PC-3 (cell line): ENCODE measurements at regions not wholly inside any gene's neighbourhood (a gene's known extent, or its start where the extent isn't known, plus 50 kb on each side); places are given as distances from the start of the nearest gene placed in this dataset.
"Not testable (repeated sequence)": the region's sequence is repeated elsewhere in the genome, so short reads cannot be mapped to it uniquely, and the experiment has no call there.

Experiments
- EZH2 ChIP-seq: fragments of 300-600 bp; sonication (generic); IDR thresholded peaks from one replicate; pipeline ENCODE4 v1.6.1; 2017; ENCODE audit warnings: antibody characterized with exemption, mild to moderate bottlenecking, low read length; ENCODE audit not compliant: unreplicated experiment
- EZH2phosphoT487 ChIP-seq: fragments of 300-600 bp; sonication (generic); IDR thresholded peaks from 2 replicates; pipeline ENCODE4 v1.6.1; 2018; ENCODE audit warnings: mild to moderate bottlenecking, antibody characterized with exemption, low read length, borderline replicate concordance
- TF ChIP-seq, protein P1 (sequence below): fragments of 300-600 bp; sonication (generic); conservative IDR thresholded peaks from 2 replicates; pipeline ENCODE4 v1.5.1; 2017; ENCODE audit warnings: antibody characterized with exemption, low read depth, mild to moderate bottlenecking, low read length

DNA sequence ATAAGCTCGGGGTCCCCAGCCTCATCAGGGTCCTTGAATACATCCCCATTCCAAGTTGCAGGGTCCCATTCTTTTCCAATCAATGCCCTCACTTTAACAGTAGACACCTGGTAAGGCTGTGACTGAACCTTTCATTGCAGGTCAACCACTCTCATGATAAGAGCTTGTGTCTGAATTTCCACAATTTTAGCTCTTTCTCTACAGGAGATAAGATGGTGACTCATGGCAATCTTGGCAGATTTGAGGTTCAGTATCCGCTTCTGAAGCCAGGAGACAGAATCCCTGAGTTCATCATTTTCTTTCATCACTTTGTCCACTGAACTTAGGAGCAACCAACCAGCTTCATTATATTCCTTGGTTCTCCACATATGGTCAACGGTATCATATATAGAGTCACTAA is 409.9 kb downstream of the TMEM232 start:
- not testable (repeated sequence) for TF ChIP-seq EZH2, EZH2phosphoT487
- TF ChIP-seq, protein P1, sequence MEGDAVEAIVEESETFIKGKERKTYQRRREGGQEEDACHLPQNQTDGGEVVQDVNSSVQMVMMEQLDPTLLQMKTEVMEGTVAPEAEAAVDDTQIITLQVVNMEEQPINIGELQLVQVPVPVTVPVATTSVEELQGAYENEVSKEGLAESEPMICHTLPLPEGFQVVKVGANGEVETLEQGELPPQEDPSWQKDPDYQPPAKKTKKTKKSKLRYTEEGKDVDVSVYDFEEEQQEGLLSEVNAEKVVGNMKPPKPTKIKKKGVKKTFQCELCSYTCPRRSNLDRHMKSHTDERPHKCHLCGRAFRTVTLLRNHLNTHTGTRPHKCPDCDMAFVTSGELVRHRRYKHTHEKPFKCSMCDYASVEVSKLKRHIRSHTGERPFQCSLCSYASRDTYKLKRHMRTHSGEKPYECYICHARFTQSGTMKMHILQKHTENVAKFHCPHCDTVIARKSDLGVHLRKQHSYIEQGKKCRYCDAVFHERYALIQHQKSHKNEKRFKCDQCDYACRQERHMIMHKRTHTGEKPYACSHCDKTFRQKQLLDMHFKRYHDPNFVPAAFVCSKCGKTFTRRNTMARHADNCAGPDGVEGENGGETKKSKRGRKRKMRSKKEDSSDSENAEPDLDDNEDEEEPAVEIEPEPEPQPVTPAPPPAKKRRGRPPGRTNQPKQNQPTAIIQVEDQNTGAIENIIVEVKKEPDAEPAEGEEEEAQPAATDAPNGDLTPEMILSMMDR, result not testable (repeated sequence)
